ENCODE measurements at regions not wholly inside any gene's neighbourhood (a gene's known extent, or its start where the extent isn't known, plus 50 kb on each side); places are given as distances from the start of the nearest gene placed in this dataset.
A peak's percentile ranks its signal among the peaks of the same experiment; 100 is the strongest.

- Histone ChIP-seq H3K4me3 (replicated peaks; ENCODE audit: insufficient read depth, low read length) (no peak overlapping the region), H3K27me3 (ENCODE audit: insufficient read depth, poor library complexity, severe bottlenecking) (no peaks in the 10 kb centered on the region), H3K27ac (replicated peaks) (no peak overlapping the region)
- no peak for DNase-seq (ENCODE audit: low read depth in 1 of 2, low spot score in 1 of 2)
- TF ChIP-seq POLR2AphosphoS5 (IDR thresholded peaks at IDR 0.05; ENCODE audit: low read depth) (no peak), SPI1 (IDR thresholded peaks at IDR 0.05; ENCODE audit: borderline replicate concordance, low read depth) (no peak), GABPA (IDR thresholded peaks at IDR 0.05; ENCODE audit: low read depth) (no peak)
- TF ChIP-seq, protein P1, sequence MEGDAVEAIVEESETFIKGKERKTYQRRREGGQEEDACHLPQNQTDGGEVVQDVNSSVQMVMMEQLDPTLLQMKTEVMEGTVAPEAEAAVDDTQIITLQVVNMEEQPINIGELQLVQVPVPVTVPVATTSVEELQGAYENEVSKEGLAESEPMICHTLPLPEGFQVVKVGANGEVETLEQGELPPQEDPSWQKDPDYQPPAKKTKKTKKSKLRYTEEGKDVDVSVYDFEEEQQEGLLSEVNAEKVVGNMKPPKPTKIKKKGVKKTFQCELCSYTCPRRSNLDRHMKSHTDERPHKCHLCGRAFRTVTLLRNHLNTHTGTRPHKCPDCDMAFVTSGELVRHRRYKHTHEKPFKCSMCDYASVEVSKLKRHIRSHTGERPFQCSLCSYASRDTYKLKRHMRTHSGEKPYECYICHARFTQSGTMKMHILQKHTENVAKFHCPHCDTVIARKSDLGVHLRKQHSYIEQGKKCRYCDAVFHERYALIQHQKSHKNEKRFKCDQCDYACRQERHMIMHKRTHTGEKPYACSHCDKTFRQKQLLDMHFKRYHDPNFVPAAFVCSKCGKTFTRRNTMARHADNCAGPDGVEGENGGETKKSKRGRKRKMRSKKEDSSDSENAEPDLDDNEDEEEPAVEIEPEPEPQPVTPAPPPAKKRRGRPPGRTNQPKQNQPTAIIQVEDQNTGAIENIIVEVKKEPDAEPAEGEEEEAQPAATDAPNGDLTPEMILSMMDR (IDR thresholded peaks at IDR 0.05; ENCODE audit: insufficient read depth, low read length), result no peak
- TF ChIP-seq, protein P2, sequence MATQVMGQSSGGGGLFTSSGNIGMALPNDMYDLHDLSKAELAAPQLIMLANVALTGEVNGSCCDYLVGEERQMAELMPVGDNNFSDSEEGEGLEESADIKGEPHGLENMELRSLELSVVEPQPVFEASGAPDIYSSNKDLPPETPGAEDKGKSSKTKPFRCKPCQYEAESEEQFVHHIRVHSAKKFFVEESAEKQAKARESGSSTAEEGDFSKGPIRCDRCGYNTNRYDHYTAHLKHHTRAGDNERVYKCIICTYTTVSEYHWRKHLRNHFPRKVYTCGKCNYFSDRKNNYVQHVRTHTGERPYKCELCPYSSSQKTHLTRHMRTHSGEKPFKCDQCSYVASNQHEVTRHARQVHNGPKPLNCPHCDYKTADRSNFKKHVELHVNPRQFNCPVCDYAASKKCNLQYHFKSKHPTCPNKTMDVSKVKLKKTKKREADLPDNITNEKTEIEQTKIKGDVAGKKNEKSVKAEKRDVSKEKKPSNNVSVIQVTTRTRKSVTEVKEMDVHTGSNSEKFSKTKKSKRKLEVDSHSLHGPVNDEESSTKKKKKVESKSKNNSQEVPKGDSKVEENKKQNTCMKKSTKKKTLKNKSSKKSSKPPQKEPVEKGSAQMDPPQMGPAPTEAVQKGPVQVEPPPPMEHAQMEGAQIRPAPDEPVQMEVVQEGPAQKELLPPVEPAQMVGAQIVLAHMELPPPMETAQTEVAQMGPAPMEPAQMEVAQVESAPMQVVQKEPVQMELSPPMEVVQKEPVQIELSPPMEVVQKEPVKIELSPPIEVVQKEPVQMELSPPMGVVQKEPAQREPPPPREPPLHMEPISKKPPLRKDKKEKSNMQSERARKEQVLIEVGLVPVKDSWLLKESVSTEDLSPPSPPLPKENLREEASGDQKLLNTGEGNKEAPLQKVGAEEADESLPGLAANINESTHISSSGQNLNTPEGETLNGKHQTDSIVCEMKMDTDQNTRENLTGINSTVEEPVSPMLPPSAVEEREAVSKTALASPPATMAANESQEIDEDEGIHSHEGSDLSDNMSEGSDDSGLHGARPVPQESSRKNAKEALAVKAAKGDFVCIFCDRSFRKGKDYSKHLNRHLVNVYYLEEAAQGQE (IDR thresholded peaks at IDR 0.05; ENCODE audit: insufficient replicate concordance, low read depth), result no peak
These were observed 685.0 kb downstream of the SLCO4C1 start for GRCh38 chr5:101611039-101611438.

- no peak overlapping the region for H3K27ac ChIP-seq (replicated peaks)
- TF ChIP-seq GABPA (IDR thresholded peaks at IDR 0.05; ENCODE audit: low read depth) (no peak), SPI1 (IDR thresholded peaks at IDR 0.05; ENCODE audit: borderline replicate concordance, low read depth) (no peak), POLR2AphosphoS5 (IDR thresholded peaks at IDR 0.05; ENCODE audit: low read depth) (no peak)
- TF ChIP-seq, protein P2 (IDR thresholded peaks at IDR 0.05; ENCODE audit: insufficient replicate concordance, low read depth), result no peak
- TF ChIP-seq, protein P1 (IDR thresholded peaks at IDR 0.05; ENCODE audit: insufficient read depth, low read length), result no peak
- no peak overlapping the region for H3K4me3 ChIP-seq (replicated peaks; ENCODE audit: insufficient read depth, low read length)
These were observed 687.8 kb downstream of the SLCO4C1 start for GRCh38 chr5:101608322-101608721.

GRCh38 chr5:101605700-101606099, 690.4 kb downstream of the SLCO4C1 start:
- Histone ChIP-seq H3K27me3 (ENCODE audit: insufficient read depth, poor library complexity, severe bottlenecking) (no peaks in the 10 kb centered on the region), H3K27ac (replicated peaks) (no peak overlapping the region), H3K4me3 (replicated peaks; ENCODE audit: insufficient read depth, low read length) (no peak overlapping the region)
- DNase-seq (ENCODE audit: low read depth in 1 of 2, low spot score in 1 of 2), result no peak
- TF ChIP-seq GABPA (IDR thresholded peaks at IDR 0.05; ENCODE audit: low read depth), result no peak
- TF ChIP-seq SPI1 (IDR thresholded peaks at IDR 0.05; ENCODE audit: borderline replicate concordance, low read depth), result peak; percentile 52; the same call in 1 of the 2 replicates
- no peak for TF ChIP-seq POLR2AphosphoS5 (IDR thresholded peaks at IDR 0.05; ENCODE audit: low read depth)
- TF ChIP-seq, protein P1 (IDR thresholded peaks at IDR 0.05; ENCODE audit: insufficient read depth, low read length), result no peak

More at GRCh38 chr5:101608322-101608721, 687.8 kb downstream of the SLCO4C1 start:
- no peak for DNase-seq (ENCODE audit: low read depth in 1 of 2, low spot score in 1 of 2)
- H3K27me3 ChIP-seq (ENCODE audit: insufficient read depth, poor library complexity, severe bottlenecking), result no peaks in the 10 kb centered on the region

GRCh38 chr5:101600614-101601013, 695.5 kb downstream of the SLCO4C1 start:
- H3K27me3 ChIP-seq (ENCODE audit: insufficient read depth, poor library complexity, severe bottlenecking), result no peaks in the 10 kb centered on the region
- no peak for DNase-seq (ENCODE audit: low read depth in 1 of 2, low spot score in 1 of 2)
- no peak overlapping the region for H3K27ac ChIP-seq (replicated peaks)
- no peak overlapping the region for H3K4me3 ChIP-seq (replicated peaks; ENCODE audit: insufficient read depth, low read length)
- no peak for TF ChIP-seq SPI1 (IDR thresholded peaks at IDR 0.05; ENCODE audit: borderline replicate concordance, low read depth)
- TF ChIP-seq, protein P2 (IDR thresholded peaks at IDR 0.05; ENCODE audit: insufficient replicate concordance, low read depth), result no peak
- TF ChIP-seq, protein P1 (IDR thresholded peaks at IDR 0.05; ENCODE audit: insufficient read depth, low read length), result no peak
- TF ChIP-seq POLR2AphosphoS5 (IDR thresholded peaks at IDR 0.05; ENCODE audit: low read depth), result no peak
- no peak for TF ChIP-seq GABPA (IDR thresholded peaks at IDR 0.05; ENCODE audit: low read depth)
